Large intestine (tissue), 3 donors: ENCODE measurements at regions not wholly inside any gene's neighbourhood (a gene's known extent, or its start where the extent isn't known, plus 50 kb on each side); places are given as distances from the start of the nearest gene placed in this dataset.

Source experiments
- DNase-seq, 2 donors: peaks; one replicate each; pipeline versions ENCODE4 v3.0.0 to v3.0.0-alpha.2; 2013
- H3K27ac ChIP-seq: one replicate; pipeline ENCODE4 v1.5.1; 2013; ENCODE audit warnings: low read length
- H3K27me3 ChIP-seq: 2 replicates; pipeline ENCODE4 v1.6.1; 2013; ENCODE audit warnings: low read length; ENCODE audit not compliant: control insufficient read depth, insufficient read depth
- H3K36me3 ChIP-seq: 2 replicates; pipeline ENCODE4 v1.6.1; 2013; ENCODE audit warnings: low read length; ENCODE audit not compliant: control insufficient read depth, insufficient read depth
- H3K4me1 ChIP-seq: one replicate; pipeline ENCODE4 v1.6.1; 2013; ENCODE audit warnings: low read length; ENCODE audit not compliant: control insufficient read depth, insufficient read depth
- H3K4me3 ChIP-seq: one replicate; pipeline ENCODE4 v1.5.1; 2013; ENCODE audit warnings: low read length
- H3K9me3 ChIP-seq: one replicate; pipeline ENCODE4 v1.6.1; 2013; ENCODE audit warnings: mild to moderate bottlenecking, low read depth, low read length, moderate library complexity; ENCODE audit not compliant: control insufficient read depth
- WGBS: methylation state at CpG from one replicate; pipeline ENCODE4 v1.1.5; 2013; ENCODE audit warnings: low lambda C conversion rate; ENCODE audit not compliant: insufficient coverage; 5-methylcytosine and 5-hydroxymethylcytosine counted together

DNA sequence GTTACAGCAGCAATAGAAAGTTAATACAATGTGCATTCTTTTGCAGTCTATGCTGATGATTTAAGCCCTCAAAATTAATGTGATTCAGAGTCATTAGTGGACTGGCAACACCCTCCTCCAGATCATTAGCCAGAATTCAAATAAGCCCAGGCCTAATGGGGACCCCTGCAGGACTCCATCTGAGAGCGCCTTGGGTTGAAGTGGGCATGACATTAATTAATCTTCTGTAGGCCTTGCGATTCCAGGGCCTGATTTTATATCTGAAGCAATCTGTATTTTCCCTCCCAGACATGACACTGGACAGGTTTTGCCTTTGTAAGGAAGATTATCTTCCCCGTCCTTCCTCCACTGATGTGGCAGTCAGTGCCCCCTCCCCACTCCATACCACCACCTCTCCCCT, 442.9 kb downstream of the FOXO1 start:
- no peaks in the 10 kb centered on the region for H3K27me3 ChIP-seq
- WGBS: no CpG with 5 or more reads among the region's 3 CpGs

DNA sequence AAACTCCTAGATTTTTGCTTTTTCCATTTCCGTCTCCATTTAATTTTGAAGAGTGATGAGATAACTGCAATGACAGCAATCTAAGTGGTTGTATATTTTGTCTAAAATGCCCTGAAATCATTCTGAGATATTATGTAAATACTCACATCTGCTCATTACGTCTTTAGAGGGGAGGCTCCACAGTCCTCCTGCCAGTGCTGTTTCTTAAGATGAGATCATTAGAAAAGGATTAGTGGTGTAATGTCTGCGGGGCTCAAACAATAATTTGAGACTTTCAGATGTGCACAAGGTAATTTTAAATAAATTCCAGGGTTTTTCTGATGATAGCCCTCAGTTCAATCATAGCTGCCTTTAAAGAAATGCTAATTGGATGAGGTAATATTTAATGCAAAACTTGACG, 437.9 kb downstream of the FOXO1 start:
- H3K27ac ChIP-seq: no peak overlapping the region
- WGBS: 50% methylated on average over 1 of the region's 4 CpGs

More for the DNA sequence above, 442.9 kb downstream of the FOXO1 start:
- H3K36me3 ChIP-seq: no peaks in the 10 kb centered on the region
- DNase-seq: no peak
- H3K4me3 ChIP-seq: no peak overlapping the region
- no peak overlapping the region for H3K27ac ChIP-seq
- H3K4me1 ChIP-seq: no peaks in the 10 kb centered on the region
- H3K9me3 ChIP-seq: no peaks in the 10 kb centered on the region

DNA sequence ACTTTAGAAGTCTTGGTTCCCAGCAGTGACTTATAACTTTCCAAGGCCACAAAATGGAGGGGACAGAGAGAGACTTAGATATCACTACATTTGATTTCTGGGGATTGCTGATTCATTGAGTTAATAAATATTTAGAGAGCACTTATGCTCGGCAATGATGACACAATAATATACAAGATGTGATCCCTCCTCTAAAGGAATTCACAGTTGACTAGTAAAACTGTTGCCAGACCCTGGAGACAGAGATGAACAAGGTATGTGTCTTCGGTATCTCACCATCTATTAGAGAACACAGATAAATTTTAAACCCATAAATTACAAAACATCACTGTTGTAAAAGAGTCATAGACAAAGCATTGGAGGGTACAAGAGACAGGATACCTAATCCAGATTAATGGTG, 437.5 kb downstream of the FOXO1 start:
- Histone ChIP-seq H3K4me1 (no peaks in the 10 kb centered on the region), H3K27me3 (peaks cover 6% of the 10 kb centered on the region)
- 30% methylated on average over 2 of the region's 2 CpGs for WGBS

More for the DNA sequence above, 437.9 kb downstream of the FOXO1 start:
- Histone ChIP-seq H3K36me3 (no peaks in the 10 kb centered on the region), H3K4me1 (no peaks in the 10 kb centered on the region), H3K27me3 (peaks cover 6% of the 10 kb centered on the region), H3K9me3 (no peaks in the 10 kb centered on the region), H3K4me3 (no peak overlapping the region)
- DNase-seq: no peak

DNA sequence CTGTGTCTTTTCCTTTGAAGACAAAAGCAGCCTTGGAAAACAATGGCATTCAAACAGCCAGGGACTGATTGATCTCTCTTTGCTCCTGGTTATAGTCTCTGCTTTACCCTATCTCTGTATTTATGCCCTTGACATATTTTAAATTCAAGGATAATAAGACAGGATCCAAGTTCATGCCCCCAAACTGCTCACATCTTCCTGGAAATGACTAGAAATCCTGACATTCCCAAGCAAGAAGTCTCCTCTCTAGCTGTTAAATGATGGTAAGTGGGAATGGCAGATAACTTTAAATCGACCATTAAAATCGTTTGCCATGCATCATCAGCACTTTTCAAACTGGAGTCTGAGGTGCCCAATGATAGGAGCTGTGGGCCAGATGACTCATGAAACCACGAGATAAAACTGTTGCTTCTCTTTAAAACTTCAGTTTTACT, 435.6 kb downstream of the FOXO1 start:
- Histone ChIP-seq H3K27me3 (peaks cover 6% of the 10 kb centered on the region), H3K9me3 (no peaks in the 10 kb centered on the region), H3K27ac (no peak overlapping the region), H3K36me3 (no peaks in the 10 kb centered on the region), H3K4me3 (no peak overlapping the region), H3K4me1 (no peaks in the 10 kb centered on the region)
- WGBS: 71% methylated on average over 1 of the region's 3 CpGs
- no peak for DNase-seq

More for the DNA sequence above, 437.5 kb downstream of the FOXO1 start:
- Histone ChIP-seq H3K9me3 (no peaks in the 10 kb centered on the region), H3K27ac (no peak overlapping the region), H3K36me3 (no peaks in the 10 kb centered on the region), H3K4me3 (no peak overlapping the region)
- DNase-seq: no peak

DNA sequence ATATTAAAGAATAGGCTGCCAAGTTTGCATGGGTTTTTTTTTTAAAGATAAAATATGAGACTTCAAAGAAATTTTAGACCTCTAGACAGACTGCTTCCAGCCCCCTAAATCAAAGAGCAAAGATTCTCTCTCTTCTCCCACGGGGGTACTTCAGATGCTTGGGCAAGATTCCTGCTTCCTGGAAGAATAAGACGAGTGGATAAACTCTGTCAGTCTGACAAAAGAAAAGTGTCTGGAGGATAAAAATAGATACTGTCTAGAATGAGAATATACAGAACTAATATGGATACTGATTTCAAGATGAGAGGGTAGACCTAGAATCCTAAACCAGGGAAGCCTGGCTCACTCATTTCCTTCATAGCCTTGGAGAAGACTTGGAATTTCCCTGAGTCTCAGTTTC, 435.1 kb downstream of the FOXO1 start:
- no peak overlapping the region for H3K27ac ChIP-seq
- H3K27me3 ChIP-seq: peaks cover 6% of the 10 kb centered on the region
- no CpG with 5 or more reads among the region's 2 CpGs for WGBS
- no peak for DNase-seq
- no peak overlapping the region for H3K4me3 ChIP-seq
- no peaks in the 10 kb centered on the region for H3K4me1 ChIP-seq
- no peaks in the 10 kb centered on the region for H3K9me3 ChIP-seq
- no peaks in the 10 kb centered on the region for H3K36me3 ChIP-seq

DNA sequence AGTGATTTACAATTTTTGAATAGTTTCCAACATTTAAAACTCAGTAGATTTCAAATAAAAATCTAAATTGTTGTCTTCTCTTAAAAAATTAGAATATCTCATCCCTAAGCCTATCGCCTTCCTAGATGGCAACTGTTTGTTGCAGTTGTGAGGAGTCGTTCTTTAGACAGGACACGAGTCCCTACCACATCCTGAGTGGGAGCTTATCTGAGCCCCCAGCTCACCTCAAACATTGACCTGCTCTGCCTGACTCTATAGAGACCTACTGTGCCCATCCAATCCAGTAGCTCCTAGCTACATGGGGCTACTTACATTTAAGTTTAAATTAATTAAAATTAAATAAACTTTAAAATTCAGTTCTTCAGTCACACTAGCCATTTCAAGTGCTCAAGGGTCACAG, 434.7 kb downstream of the FOXO1 start:
- H3K4me3 ChIP-seq: no peak overlapping the region
- H3K27me3 ChIP-seq: peaks cover 6% of the 10 kb centered on the region
- H3K27ac ChIP-seq: no peak overlapping the region
- H3K9me3 ChIP-seq: no peaks in the 10 kb centered on the region
- WGBS: 94% methylated on average over 2 of the region's 3 CpGs
- DNase-seq: no peak
- H3K4me1 ChIP-seq: no peaks in the 10 kb centered on the region
- no peaks in the 10 kb centered on the region for H3K36me3 ChIP-seq

DNA sequence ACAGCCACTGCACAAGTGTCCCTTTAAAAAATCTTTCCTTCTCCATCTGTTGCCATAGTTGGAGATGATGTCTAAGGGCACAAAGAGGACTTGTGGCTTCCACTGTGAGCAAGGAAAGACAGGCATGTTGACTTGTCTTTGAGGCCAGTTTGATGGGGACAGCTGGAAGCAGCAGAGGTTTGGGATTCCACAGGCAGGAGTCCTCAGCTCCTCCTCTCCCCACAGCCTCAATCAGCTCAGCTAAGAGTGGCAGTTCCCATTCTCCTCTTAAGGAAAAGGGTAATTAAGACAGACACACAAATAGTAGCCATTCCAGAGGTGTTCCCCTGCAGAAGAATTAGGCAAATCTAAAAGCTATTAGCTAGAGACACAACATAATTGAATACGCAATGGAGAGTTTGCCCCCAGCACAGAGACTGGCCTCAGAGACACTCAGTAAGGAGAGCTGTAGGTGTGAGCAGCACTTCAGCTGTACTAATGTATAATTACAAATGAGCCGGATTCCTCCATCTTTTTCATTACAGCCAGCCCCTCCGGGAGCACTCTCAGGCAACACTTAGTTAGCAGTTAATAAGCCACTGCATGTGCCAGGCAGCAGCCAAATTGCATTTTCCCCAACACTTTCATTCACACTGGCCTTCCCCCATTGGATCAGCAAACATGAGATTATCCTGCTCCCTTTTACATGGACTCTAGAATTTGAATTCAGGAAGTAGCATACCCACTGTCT, 434.0 kb downstream of the FOXO1 start:
- Histone ChIP-seq H3K9me3 (no peaks in the 10 kb centered on the region), H3K4me3 (no peak overlapping the region), H3K4me1 (no peaks in the 10 kb centered on the region), H3K36me3 (no peaks in the 10 kb centered on the region), H3K27me3 (peaks cover 6% of the 10 kb centered on the region), H3K27ac (no peak overlapping the region)
- DNase-seq: no peak
- no CpG with 5 or more reads among the region's 3 CpGs for WGBS

DNA sequence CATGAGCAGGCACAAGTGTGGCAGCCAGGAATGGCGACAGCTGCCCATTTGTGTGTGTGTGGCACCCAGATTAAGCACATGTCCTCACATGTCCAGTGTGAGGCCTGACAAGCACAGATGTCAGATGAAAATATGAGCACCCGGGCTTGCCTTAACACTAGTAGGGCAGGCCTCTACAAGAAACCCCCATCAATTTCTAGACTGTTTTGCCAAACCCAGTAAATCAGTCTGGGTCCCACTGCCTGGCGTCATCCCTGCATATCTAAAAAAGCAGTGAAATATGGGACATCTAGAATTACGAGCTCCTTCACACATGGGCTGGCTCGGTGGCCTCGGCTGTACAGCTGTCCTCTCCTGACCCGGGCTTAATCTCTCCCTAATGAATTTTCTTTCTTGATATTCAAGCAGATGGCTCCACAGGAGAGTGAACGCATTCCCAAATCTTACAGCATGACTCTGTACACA, 432.7 kb downstream of the FOXO1 start:
- WGBS: 100% methylated on average over 1 of the region's 8 CpGs

DNA sequence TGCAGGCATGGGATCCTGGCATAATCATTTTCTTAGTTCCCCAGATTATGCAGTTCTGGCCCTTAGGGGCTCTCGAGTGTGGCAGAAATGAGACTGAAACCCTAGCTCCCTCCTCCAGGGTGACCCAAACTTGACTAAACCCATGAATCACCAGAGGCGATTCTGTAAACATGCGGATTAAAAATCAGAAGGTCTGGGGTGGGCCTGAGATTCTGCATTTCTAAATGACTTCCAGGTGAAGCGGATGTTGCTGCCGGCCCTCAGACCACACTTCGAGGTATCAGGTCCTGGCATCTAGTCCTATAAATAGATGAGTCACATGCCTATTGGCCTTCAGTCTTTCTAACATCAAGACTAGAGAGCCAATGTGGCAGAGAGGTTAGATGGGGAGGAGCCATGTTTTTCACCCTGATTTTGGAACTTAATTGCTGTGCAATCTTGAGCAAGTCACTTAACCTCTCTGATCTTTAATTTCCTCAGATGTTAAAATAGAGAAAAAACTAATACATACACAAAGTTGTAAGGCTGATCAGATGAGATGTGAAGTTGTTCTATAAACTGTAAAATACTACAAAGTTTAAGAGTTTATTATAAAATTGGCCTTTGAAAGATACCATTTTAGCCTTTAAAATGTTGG, 431.2 kb downstream of the FOXO1 start:
- Histone ChIP-seq H3K4me3 (no peak overlapping the region), H3K27ac (no peak overlapping the region), H3K27me3 (peaks cover 6% of the 10 kb centered on the region), H3K9me3 (no peaks in the 10 kb centered on the region), H3K4me1 (no peaks in the 10 kb centered on the region), H3K36me3 (no peaks in the 10 kb centered on the region)
- DNase-seq: no peak
- no CpG with 5 or more reads among the region's 6 CpGs for WGBS

More for the DNA sequence above, 432.7 kb downstream of the FOXO1 start:
- Histone ChIP-seq H3K4me1 (no peaks in the 10 kb centered on the region), H3K27ac (no peak overlapping the region), H3K27me3 (peaks cover 6% of the 10 kb centered on the region), H3K4me3 (no peak overlapping the region), H3K36me3 (no peaks in the 10 kb centered on the region), H3K9me3 (no peaks in the 10 kb centered on the region)
- no peak for DNase-seq

DNA sequence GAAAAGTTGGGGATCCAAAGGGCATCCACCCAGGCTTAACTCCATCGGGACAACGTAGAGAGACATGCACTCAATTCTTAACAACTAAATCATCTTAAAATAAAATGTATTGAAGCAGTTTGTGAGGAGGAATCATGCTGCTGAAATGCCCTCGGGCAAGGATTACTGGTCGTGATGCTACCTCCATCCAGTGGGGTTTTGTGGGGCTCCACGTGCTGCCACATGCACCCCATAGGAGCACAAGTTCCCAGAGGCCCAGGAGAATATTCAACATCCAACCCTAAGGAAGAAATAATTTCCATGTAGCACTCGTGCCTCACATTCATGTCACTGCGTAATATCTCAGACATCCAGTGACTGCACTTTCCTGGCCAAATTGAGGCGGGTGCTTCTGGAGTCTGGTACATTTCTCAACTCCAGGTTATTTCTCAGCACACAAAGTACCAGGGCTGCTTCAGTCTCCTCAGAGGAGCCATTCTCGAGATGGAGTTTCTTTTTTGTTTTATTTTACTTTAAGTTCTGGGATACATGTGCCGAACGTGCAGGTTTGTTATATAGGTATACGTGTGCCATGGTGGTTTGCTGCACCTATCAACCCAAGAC, 429.8 kb downstream of the FOXO1 start:
- DNase-seq: no peak
- H3K4me3 ChIP-seq: no peak overlapping the region
- H3K4me1 ChIP-seq: no peaks in the 10 kb centered on the region
- H3K27me3 ChIP-seq: no peaks in the 10 kb centered on the region
- no peak overlapping the region for H3K27ac ChIP-seq
- no peaks in the 10 kb centered on the region for H3K9me3 ChIP-seq
- no peaks in the 10 kb centered on the region for H3K36me3 ChIP-seq
- 100% methylated on average over 4 of the region's 12 CpGs for WGBS
